NOMO-1 (cell line): ENCODE measurements at regions not wholly inside any gene's neighbourhood (a gene's known extent, or its start where the extent isn't known, plus 50 kb on each side); places are given as distances from the start of the nearest gene placed in this dataset.
"Not testable (repeated sequence)": the region's sequence is repeated elsewhere in the genome, so short reads cannot be mapped to it uniquely, and the experiment has no call there.

Experiments
- DNase-seq, 2 experiments: peaks; one replicate each; lab custom pipeline; 2025; ENCODE audit not compliant: unreplicated experiment in 2 of 2; lab: John Stamatoyannopoulos, UW

GRCh38 chr6:1016329-1017302 lies 295.3 kb upstream of the FOXQ1 start:
- DNase-seq: no peak

- DNase-seq: no peak
Measured at GRCh38 chr6:1015825-1016224, 296.1 kb upstream of the FOXQ1 start.

DNA sequence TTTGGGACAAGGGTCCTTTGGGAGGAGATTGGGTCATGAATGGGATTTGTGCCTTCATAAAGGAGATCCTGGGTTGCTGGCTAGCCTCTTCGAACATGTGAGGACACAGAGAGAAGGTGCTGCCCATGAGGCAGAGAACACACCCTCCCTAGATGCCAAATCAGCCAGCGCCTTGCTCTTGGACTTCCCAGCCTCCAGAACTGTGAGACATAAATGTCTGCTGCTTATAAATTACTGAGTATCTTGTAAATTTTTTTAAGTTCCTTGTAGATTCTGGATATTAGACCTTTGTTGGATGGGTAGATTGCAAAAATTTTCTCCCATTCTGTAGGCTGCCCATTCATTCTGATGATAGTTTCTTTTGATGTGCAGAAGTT lies 297.5 kb upstream of the FOXQ1 start:
- no peak for DNase-seq

DNA sequence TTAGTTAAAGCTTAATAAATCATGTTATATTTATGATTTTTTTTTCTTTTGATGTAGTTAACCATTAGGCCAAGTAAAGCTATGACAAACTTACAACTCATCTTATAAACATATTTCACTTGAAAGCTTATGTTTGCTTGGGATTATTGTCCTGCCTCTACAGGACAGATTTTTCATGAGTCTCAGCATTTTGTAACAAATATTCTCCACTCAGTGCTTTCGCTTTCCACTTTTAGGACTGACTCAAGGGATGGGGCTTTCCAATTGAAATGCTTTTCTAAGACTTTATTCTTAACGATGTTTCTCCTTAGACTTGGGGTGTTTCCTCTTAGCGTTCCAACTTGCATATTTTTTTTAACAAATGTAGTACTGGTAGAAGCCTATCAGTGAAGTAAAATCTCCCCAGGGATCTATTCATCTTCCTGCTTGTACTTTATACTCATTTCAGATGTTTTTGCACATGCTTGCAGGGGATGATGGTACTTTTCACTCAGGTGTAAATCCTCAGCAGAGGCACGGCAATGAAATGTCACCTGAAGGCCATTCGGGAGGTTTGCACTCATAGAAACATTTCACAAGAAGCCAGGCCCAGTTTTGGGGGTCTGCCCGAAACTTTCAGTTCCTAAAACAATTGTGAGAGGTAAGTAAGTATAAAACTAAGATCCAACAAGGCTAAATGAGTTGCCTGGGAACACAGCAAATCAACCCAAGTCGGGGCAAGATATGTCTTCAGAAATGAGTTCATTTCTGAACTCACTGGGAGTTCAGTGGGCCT lies 298.1 kb upstream of the FOXQ1 start:
- no peak for DNase-seq

GRCh38 chr6:1009103-1009502 lies 302.8 kb upstream of the FOXQ1 start:
- DNase-seq: no peak

DNA sequence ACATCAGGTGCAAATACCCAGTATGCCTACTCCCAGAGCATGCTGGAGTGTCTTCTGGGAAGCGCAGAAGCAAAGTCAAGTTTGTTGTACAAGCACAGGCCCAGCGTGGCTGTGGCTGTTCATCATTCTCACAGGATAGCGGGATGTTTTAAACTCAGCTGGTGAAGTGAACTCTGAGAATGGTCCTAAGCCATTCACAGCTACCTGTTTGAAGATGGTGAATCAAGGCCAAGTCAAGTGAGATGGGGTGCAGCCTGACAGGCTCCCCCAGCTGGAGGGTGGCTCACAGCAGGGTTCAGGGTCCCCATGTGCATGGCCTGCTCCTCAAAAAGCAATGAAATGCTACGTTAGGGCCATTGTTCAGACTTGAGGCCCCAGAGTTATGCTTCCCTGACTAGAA lies 304.7 kb upstream of the FOXQ1 start:
- DNase-seq: no peak

DNA sequence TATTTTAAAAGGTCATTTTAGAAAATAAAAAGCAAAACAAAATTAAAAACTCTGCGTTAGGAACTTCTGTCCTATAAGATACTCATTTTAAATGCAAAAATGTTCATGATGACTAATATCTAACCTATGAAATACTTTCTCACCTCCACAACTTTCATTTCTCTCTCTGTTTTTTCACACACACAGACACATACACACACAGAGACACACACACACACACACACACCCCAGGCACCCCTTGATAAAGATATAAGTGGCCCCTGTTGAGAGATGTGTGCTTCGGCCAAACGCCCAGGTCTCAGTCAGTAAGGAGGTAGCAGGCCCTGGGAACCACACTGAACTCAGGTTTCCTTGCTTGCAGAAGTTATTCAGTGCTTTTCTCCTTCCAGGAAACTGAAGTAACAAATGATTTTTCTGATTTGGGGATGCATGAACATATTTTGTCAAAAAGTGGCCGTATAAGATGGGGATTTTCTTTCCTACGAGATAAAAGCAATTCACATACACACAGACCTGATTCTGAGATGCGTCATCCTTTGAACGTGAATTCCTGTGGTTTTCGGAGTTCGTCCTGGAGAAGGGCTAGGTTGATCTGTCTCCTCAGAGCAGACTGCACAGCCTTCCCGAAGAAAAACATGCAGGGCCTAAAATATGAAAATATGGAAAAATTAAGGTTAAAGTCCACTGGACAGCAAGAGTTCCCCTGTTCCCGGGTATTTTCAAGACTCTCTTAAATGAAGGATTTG lies 306.8 kb upstream of the FOXQ1 start:
- DNase-seq: no peak

- DNase-seq: no peak
Measured at GRCh38 chr6:1003394-1004160, 308.3 kb upstream of the FOXQ1 start.

DNA sequence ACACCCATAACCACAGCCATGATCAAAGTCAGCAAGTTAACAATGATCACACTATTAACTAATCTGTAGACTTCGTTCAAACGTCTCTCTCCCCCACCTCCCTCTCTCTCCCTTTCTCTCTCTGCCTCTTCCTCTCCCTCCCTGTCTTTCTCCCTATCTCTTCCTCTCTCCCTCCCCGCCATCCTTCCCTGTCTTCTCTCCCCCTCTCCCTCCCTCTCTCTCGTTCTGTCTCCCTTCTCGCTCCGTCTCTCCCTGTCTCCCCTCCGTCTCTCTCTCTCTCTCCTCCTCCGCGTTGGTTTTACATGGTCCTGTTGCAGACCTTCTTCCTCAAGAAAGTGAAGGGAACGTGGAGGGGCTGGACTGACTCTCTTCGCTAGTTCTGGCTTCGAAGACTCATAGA lies 308.9 kb upstream of the FOXQ1 start:
- DNase-seq: no peak

- DNase-seq: no peak
Measured at GRCh38 chr6:1001655-1002349, 308.9 kb upstream of the EXOC2 start.

DNA sequence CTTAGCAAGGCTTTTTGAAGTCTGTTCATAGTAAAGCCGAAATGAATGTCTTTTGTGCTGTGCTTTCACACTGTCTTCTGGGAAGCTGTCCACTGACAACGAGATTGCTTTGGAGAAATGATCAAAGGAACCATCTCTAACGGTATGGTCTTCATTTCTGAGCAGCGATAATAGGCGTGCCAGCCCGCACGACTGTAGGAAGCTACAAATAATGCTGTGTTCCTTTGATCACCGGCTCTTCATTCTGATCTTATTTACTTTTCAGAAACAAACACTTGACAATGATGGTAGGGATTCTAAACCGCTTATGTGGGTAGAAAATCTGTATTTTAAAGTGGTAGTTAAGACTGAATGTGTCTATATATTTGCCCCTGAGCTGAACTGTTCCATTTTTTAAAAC lies 306.6 kb upstream of the EXOC2 start:
- DNase-seq: no peak

GRCh38 chr6:998551-998950 lies 305.6 kb upstream of the EXOC2 start:
- no peak for DNase-seq

DNA sequence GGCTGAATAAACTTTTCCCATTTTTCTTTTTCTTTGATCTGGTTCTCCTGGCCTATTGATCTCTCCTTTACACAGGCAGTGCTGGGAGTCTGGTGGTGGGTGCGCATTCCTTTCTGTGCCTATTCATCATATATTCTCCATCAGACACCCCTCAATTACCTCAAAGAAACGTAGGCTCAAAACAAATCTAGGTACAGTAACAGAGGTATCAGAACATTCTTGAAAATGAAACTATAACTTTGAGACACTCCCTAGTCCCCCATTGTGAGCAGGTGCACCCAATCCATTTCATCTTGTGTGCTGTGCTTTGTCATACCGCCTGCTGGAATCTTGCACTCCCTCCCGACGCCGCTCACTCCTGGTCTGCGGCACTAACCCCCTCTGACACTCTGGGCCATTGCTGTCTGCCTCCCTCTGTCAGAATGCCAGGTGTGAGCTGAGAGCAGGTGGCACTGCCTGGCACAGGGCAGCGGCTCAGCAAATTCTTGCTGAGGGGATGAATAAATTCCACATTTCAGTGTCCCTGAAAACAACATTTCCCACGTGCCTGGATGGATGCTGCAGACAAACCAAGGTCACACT lies 303.4 kb upstream of the EXOC2 start:
- no peak for DNase-seq

GRCh38 chr6:991192-991591 lies 298.3 kb upstream of the EXOC2 start:
- no peak for DNase-seq

- no peak for DNase-seq
Measured at GRCh38 chr6:984031-984430, 291.1 kb upstream of the EXOC2 start.

GRCh38 chr6:978937-979685 lies 286.2 kb upstream of the EXOC2 start:
- DNase-seq: no peak

GRCh38 chr6:977226-977625 lies 284.3 kb upstream of the EXOC2 start:
- DNase-seq: not testable (repeated sequence)

DNA sequence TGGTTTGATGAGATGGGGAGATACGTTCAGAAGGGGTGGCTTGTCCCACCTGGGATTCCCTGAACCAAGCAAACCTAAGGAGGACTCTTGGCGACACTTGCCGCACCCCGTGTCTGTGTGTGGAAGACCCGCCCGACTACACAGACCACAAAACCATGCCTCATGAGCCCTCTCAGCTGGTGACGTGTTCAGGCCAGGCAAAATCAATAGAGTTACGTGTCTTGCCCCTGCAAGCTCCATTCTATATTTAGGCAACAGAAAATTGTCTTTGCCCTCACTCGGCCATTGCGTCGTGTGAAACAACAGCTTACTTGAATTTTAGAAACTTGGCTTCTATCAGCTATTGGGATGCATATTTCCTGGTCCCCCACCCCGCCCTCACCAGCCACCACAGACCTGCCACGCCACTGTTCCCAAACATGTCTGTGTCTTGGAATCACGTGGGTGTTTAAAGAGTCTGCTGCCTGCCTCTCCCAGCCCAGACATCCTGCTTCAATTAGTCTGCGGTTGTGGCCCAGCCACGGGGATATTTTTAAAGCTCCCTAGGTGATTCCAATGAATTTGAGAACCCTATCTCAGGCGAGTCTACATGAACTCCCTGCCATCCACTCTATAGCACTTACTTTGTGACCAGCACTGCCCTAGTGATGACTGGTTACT lies 279.2 kb upstream of the EXOC2 start:
- no peak for DNase-seq
